Neuronal stem cell (in vitro differentiated cells): ENCODE measurements at regions not wholly inside any gene's neighbourhood (a gene's known extent, or its start where the extent isn't known, plus 50 kb on each side); places are given as distances from the start of the nearest gene placed in this dataset.
A peak's percentile ranks its signal among the peaks of the same experiment; 100 is the strongest.

Experiments
- DNase-seq: peaks from one replicate; pipeline ENCODE4 v3.0.0-alpha.2; 2013; ENCODE audit warnings: low spot score
- H2AFZ ChIP-seq: one replicate; pipeline ENCODE4 v1.6.1; 2013; ENCODE audit warnings: mild to moderate bottlenecking, low read length, inconsistent platforms
- H2AK5ac ChIP-seq: 2 replicates; pipeline ENCODE4 v1.6.1; 2013; ENCODE audit warnings: low read depth, mild to moderate bottlenecking, inconsistent platforms, low read length, moderate library complexity, mixed read lengths
- H2BK120ac ChIP-seq: 2 replicates; pipeline ENCODE4 v1.6.1; 2013; ENCODE audit warnings: low read depth, mild to moderate bottlenecking, inconsistent platforms, low read length, moderate library complexity, mixed read lengths
- H2BK12ac ChIP-seq: one replicate; pipeline ENCODE4 v1.6.1; 2013; ENCODE audit warnings: low read length, inconsistent platforms
- H2BK15ac ChIP-seq: 2 replicates; pipeline ENCODE4 v1.6.1; 2013; ENCODE audit warnings: mild to moderate bottlenecking, low read length, inconsistent platforms, mixed read lengths
- H2BK5ac ChIP-seq: one replicate; pipeline ENCODE4 v1.6.1; 2013; ENCODE audit warnings: inconsistent platforms, mild to moderate bottlenecking, low read length, moderate library complexity
- H3K14ac ChIP-seq: one replicate; pipeline ENCODE4 v1.6.1; 2013; ENCODE audit warnings: low read length, inconsistent platforms
- H3K18ac ChIP-seq: 2 replicates; pipeline ENCODE4 v1.6.1; 2013; ENCODE audit warnings: low read length, inconsistent platforms
- H3K23ac ChIP-seq: 2 replicates; pipeline ENCODE4 v1.6.1; 2013; ENCODE audit warnings: low read depth, mild to moderate bottlenecking, mixed read lengths, low read length, inconsistent platforms; ENCODE audit not compliant: poor library complexity
- H3K27ac ChIP-seq: replicated peaks from 3 replicates; pipeline ENCODE4 v1.5.1; 2013; ENCODE audit warnings: low read length, inconsistent platforms
- H3K27me3 ChIP-seq, 3 experiments: 2 replicates each; pipeline ENCODE4 v1.6.1; 2013; ENCODE audit warnings: low read length in 3 of 3, mild to moderate bottlenecking in 2 of 3, inconsistent platforms in 1 of 3, low read depth in 1 of 3, mixed read lengths in 1 of 3, moderate library complexity in 1 of 3; ENCODE audit not compliant: control insufficient read depth in 3 of 3, insufficient read depth in 3 of 3
- H3K36me3 ChIP-seq, 2 donors: replicated peaks in 1 of 2; 2 replicates each; pipeline ENCODE4 v1.6.1; 2013; ENCODE audit warnings: low read length in 2 of 2; ENCODE audit not compliant: control insufficient read depth in 2 of 2, insufficient read depth in 2 of 2
- H3K4ac ChIP-seq: 2 replicates; pipeline ENCODE4 v1.6.1; 2013; ENCODE audit warnings: inconsistent platforms, mild to moderate bottlenecking, low read length, moderate library complexity
- H3K4me1 ChIP-seq, 2 donors: 1 replicate in 1 of 2; 2 replicates in 1 of 2; pipeline ENCODE4 v1.6.1; 2013; ENCODE audit warnings: low read length in 2 of 2, low read depth in 1 of 2; ENCODE audit not compliant: control insufficient read depth in 2 of 2, insufficient read depth in 1 of 2
- H3K4me2 ChIP-seq: one replicate; pipeline ENCODE4 v1.6.1; 2013; ENCODE audit warnings: mild to moderate bottlenecking, low read length, inconsistent platforms; ENCODE audit not compliant: insufficient read depth, poor library complexity, severe bottlenecking
- H3K4me3 ChIP-seq, 2 donors: 2 replicates each; pipeline ENCODE4 v1.5.1; 2013; ENCODE audit warnings: low read length in 2 of 2, mild to moderate bottlenecking in 2 of 2, inconsistent platforms in 1 of 2, moderate library complexity in 1 of 2
- H3K79me1 ChIP-seq: one replicate; pipeline ENCODE4 v1.6.1; 2013; ENCODE audit warnings: low read depth, mild to moderate bottlenecking, inconsistent platforms, low read length, moderate library complexity
- H3K9ac ChIP-seq: one replicate; pipeline ENCODE4 v1.6.1; 2013; ENCODE audit warnings: mild to moderate bottlenecking, low read depth, low read length, inconsistent platforms; ENCODE audit not compliant: poor library complexity
- H3K9me3 ChIP-seq, 2 donors: replicated peaks in 1 of 2; 2 replicates each; pipeline versions ENCODE3 to v1.6.1; 2013; ENCODE audit warnings: low read length in 2 of 2, mild to moderate bottlenecking in 2 of 2, inconsistent platforms in 1 of 2, low read depth in 1 of 2, mixed read lengths in 1 of 2, moderate library complexity in 1 of 2; ENCODE audit not compliant: control insufficient read depth in 2 of 2, insufficient read depth in 1 of 2
- H4K8ac ChIP-seq: one replicate; pipeline ENCODE4 v1.6.1; 2013; ENCODE audit warnings: low read depth, mild to moderate bottlenecking, inconsistent platforms, low read length, moderate library complexity
- H4K91ac ChIP-seq: one replicate; pipeline ENCODE4 v1.6.1; 2013; ENCODE audit warnings: low read length, low read depth, mild to moderate bottlenecking, inconsistent platforms; ENCODE audit not compliant: poor library complexity
- WGBS, 2 donors: extraction: QIAGEN DNeasy Blood & Tissue Kit; methylation state at CpG; one replicate each; pipeline ENCODE4 v1.1.7; 2013; ENCODE audit warnings: missing lambda C conversion rate in 2 of 2, mixed read lengths in 1 of 2; ENCODE audit not compliant: insufficient read length in 2 of 2, insufficient replicate concordance in 1 of 2; ENCODE audit errors: extremely low coverage in 2 of 2; 5-methylcytosine and 5-hydroxymethylcytosine counted together

GRCh38 chr13:111449041-111449440 is 128.6 kb downstream of the TEX29 start:
- no peak for DNase-seq
- no CpG with 5 or more reads among the region's 7 CpGs for WGBS, 2 donors

DNA sequence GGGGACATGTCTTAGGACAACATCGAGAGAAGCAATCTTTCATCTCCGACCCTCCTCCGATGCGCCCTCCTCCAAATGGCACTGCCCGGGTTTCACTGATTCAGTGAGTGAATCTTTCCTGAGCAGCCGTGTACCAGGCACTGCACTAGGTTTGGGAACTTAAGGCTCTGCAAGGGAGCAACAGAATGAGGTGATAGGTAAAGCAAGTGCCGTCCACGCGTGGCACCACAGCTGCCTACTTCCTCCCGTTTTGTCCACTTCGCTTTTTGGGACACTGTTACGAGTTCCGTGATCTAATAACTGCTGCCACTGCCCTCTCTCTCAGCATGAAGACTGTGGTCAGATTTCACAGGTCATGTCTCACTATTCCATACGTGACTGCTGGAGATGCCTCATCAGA is 131.0 kb downstream of the TEX29 start:
- H3K18ac ChIP-seq: peak overlapping the region; percentile 62
- no peak for DNase-seq
- H3K27ac ChIP-seq: no peak overlapping the region
- no peak overlapping the region for H3K4ac ChIP-seq
- H4K8ac ChIP-seq: no peak overlapping the region
- no peak overlapping the region for H2AK5ac ChIP-seq
- no peak overlapping the region for H2BK12ac ChIP-seq
- H2BK5ac ChIP-seq: no peak overlapping the region
- H3K79me1 ChIP-seq: no peaks in the 10 kb centered on the region
- H3K27me3 ChIP-seq: peaks cover 0 to 7% (median 0%) of the 10 kb centered on the region in 3 experiments
- no peak overlapping the region for H3K14ac ChIP-seq
- no peak overlapping the region for H3K4me2 ChIP-seq
- H3K23ac ChIP-seq: no peak overlapping the region
- H3K4me1 ChIP-seq: peaks cover 3 to 4% of the 10 kb centered on the region in 2 donors
- H2AFZ ChIP-seq: no peak overlapping the region
- no peak overlapping the region for H4K91ac ChIP-seq
- no peak overlapping the region for H3K4me3 ChIP-seq
- no peaks in the 10 kb centered on the region for H3K36me3 ChIP-seq
- no peak overlapping the region for H3K9ac ChIP-seq
- no peak overlapping the region for H2BK120ac ChIP-seq
- no peak overlapping the region for H2BK15ac ChIP-seq
- peaks cover 0 to 5% of the 10 kb centered on the region in 2 donors for H3K9me3 ChIP-seq
- no CpG with 5 or more reads among the region's 14 CpGs for WGBS, 2 donors

More at GRCh38 chr13:111449041-111449440, 128.6 kb downstream of the TEX29 start:
- H3K23ac ChIP-seq: no peak overlapping the region
- H2AFZ ChIP-seq: no peak overlapping the region
- H2BK12ac ChIP-seq: no peak overlapping the region
- H3K27me3 ChIP-seq: peaks cover 0 to 9% (median 0%) of the 10 kb centered on the region in 3 experiments
- no peak overlapping the region for H3K27ac ChIP-seq
- H3K9ac ChIP-seq: no peak overlapping the region
- no peak overlapping the region for H4K8ac ChIP-seq
- H3K4me1 ChIP-seq: peaks cover 3 to 4% of the 10 kb centered on the region in 2 donors
- no peak overlapping the region for H3K4ac ChIP-seq
- H3K4me3 ChIP-seq: no peak overlapping the region
- no peak overlapping the region for H4K91ac ChIP-seq
- H2AK5ac ChIP-seq: peak overlapping the region; percentile 37
- no peaks in the 10 kb centered on the region for H3K36me3 ChIP-seq
- H2BK120ac ChIP-seq: no peak overlapping the region
- no peak overlapping the region for H3K14ac ChIP-seq
- no peak overlapping the region for H3K4me2 ChIP-seq
- no peaks in the 10 kb centered on the region for H3K79me1 ChIP-seq
- peaks cover 0 to 2% of the 10 kb centered on the region in 2 donors for H3K9me3 ChIP-seq
- peak overlapping the region; percentile 50 for H3K18ac ChIP-seq
- no peak overlapping the region for H2BK15ac ChIP-seq
- H2BK5ac ChIP-seq: no peak overlapping the region

- Histone ChIP-seq H2BK120ac (no peak overlapping the region), H3K27ac (no peak overlapping the region), H3K9ac (no peak overlapping the region), H3K4me1 (peaks cover 0 to 3% of the 10 kb centered on the region in 2 donors), H2BK15ac (no peak overlapping the region), H3K14ac (no peak overlapping the region), H3K23ac (no peak overlapping the region), H3K27me3 (peaks cover 0 to 23% (median 0%) of the 10 kb centered on the region in 3 experiments), H3K4me3 (no peak overlapping the region), H3K9me3 (peaks cover 0 to 5% of the 10 kb centered on the region in 2 donors), H3K4ac (no peak overlapping the region), H2AFZ (no peak overlapping the region), H2AK5ac (no peak overlapping the region), H4K8ac (no peak overlapping the region), H4K91ac (no peak overlapping the region), H3K4me2 (no peak overlapping the region), H3K36me3 (no peaks in the 10 kb centered on the region), H3K18ac (no peak overlapping the region), H2BK5ac (no peak overlapping the region), H3K79me1 (no peaks in the 10 kb centered on the region), H2BK12ac (no peak overlapping the region)
- WGBS, 2 donors: no CpG with 5 or more reads among the region's 20 CpGs
- DNase-seq: no peak
These were observed 136.2 kb downstream of the TEX29 start for GRCh38 chr13:111456452-111457230.

DNA sequence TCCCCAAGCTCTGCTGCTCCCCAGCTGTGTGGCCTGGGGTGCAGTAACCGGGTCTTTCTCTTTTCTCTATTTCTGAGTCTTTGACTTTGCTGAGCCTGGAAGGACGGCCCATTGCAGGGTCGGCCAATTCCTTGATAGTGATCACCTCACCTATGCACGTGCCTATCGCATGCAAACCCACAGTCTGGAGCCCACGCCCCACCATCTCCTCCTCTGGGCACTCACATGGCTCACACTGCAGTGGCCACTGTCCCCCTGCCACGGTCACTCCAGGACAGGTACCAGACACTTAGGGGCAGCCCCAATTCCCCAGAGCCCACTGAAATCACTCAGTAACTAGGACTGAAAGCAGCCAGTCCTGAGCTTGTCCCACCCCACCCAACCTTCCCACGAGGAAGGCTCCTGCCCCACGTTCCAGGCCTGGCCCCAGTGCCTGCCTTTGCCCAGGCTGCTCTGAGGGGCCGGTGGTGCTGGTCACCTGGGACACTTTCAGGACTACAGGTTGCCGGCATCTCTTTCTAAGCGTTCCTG is 137.6 kb downstream of the TEX29 start:
- H2AK5ac ChIP-seq: peak overlapping the region; percentile 82
- peaks cover 0 to 5% of the 10 kb centered on the region in 2 donors for H3K9me3 ChIP-seq
- no peak for DNase-seq
- no peak overlapping the region for H4K91ac ChIP-seq
- H2BK12ac ChIP-seq: no peak overlapping the region
- H3K4me2 ChIP-seq: no peak overlapping the region
- no peak overlapping the region for H3K4me3 ChIP-seq
- no peak overlapping the region for H4K8ac ChIP-seq
- no peak overlapping the region for H2BK5ac ChIP-seq
- no peaks in the 10 kb centered on the region for H3K36me3 ChIP-seq
- H3K23ac ChIP-seq: no peak overlapping the region
- H3K79me1 ChIP-seq: no peaks in the 10 kb centered on the region
- WGBS, 2 donors: no CpG with 5 or more reads among the region's 12 CpGs
- peak overlapping the region; percentile 29 for H3K18ac ChIP-seq
- H3K27me3 ChIP-seq: peaks cover 0 to 27% (median 0%) of the 10 kb centered on the region in 3 experiments
- no peak overlapping the region for H2BK120ac ChIP-seq
- H2AFZ ChIP-seq: no peak overlapping the region
- no peak overlapping the region for H3K4ac ChIP-seq
- peak overlapping the region; percentile 52 for H2BK15ac ChIP-seq
- no peak overlapping the region for H3K9ac ChIP-seq
- no peak overlapping the region for H3K27ac ChIP-seq
- peak overlapping the region; percentile 17 for H3K14ac ChIP-seq
- peaks cover 0 to 3% of the 10 kb centered on the region in 2 donors for H3K4me1 ChIP-seq
